Left lung (tissue), 4 donors: ENCODE measurements at regions not wholly inside any gene's neighbourhood (a gene's known extent, or its start where the extent isn't known, plus 50 kb on each side); places are given as distances from the start of the nearest gene placed in this dataset.
A peak's percentile ranks its signal among the peaks of the same experiment; 100 is the strongest.

Source experiments
- ATAC-seq: fragments of 200-7000 bp; cut with Tn5 transposase; one replicate; pipeline ENCODE4 v1.9.1; 2020; ENCODE audit warnings: moderate library complexity
- DNase-seq, 4 donors: peaks; one replicate each; pipeline ENCODE4 v3.0.0-alpha.2; 2013 to 2020
- H3K27ac ChIP-seq, 2 donors: fragments of 200-600 bp; sonication (generic) in 1 of 2; one replicate each; pipeline versions ENCODE4 v1.5.0 to v1.8.0; 2020 to 2021
- H3K27me3 ChIP-seq, 2 donors: fragments of 200-600 bp; sonication (generic) in 1 of 2; one replicate each; pipeline versions ENCODE4 v1.5.0 to v1.8.0; 2020 to 2021
- H3K36me3 ChIP-seq, 2 donors: fragments of 200-600 bp; sonication (generic) in 1 of 2; one replicate each; pipeline versions ENCODE4 v1.5.0 to v1.8.0; 2020 to 2021
- H3K4me1 ChIP-seq, 2 donors: fragments of 200-600 bp; one replicate each; pipeline ENCODE4 v1.8.0; 2021
- H3K4me3 ChIP-seq, 2 donors: fragments of 200-600 bp; sonication (generic) in 1 of 2; one replicate each; pipeline versions ENCODE4 v1.5.0 to v1.8.0; 2020 to 2021; ENCODE audit warnings: mild to moderate bottlenecking in 1 of 2
- H3K9me3 ChIP-seq, 2 donors: fragments of 200-600 bp; sonication (generic) in 1 of 2; one replicate each; pipeline versions ENCODE4 v1.5.0 to v1.8.0; 2020 to 2021
- intact Hi-C, 2 donors: fragments of 100-400 bp; cut with DNase I; formaldehyde crosslinking; loops; one replicate each; pipeline versions ENCODE4 v1.11.2 to v1.14.2; 2022
- TF ChIP-seq, protein P1 (sequence below), 2 donors: fragments of 200-600 bp; sonication (generic) in 1 of 2; IDR thresholded peaks; one replicate each; pipeline versions ENCODE4 v1.5.0 to v1.8.0; 2021; ENCODE audit warnings: antibody characterized with exemption in 2 of 2
- donor health status: DM: no; HTN: yes; CAD: no.
- donor health status: DM: no; HTN: no; CAD: no.

DNA sequence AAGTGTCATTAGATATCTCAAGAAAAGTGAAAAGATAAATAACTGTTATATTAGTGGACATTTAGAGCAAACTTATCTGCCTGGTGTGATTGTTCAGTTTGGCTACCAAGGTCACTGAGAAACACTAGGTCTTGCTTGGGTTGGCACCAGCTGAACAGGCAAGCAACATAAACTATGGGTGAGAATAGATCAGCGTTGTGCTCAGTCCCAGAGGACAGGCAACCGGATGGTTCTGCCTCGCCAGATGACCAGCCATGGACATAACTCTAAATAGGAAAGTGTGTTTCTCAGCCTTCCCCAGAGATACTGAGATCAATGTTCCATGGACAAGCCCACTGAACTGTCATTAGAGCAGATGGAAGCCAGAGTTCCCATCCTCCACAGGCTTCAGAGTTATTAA lies 203.4 kb upstream of the VRK2 start:
- TF ChIP-seq, protein P1, sequence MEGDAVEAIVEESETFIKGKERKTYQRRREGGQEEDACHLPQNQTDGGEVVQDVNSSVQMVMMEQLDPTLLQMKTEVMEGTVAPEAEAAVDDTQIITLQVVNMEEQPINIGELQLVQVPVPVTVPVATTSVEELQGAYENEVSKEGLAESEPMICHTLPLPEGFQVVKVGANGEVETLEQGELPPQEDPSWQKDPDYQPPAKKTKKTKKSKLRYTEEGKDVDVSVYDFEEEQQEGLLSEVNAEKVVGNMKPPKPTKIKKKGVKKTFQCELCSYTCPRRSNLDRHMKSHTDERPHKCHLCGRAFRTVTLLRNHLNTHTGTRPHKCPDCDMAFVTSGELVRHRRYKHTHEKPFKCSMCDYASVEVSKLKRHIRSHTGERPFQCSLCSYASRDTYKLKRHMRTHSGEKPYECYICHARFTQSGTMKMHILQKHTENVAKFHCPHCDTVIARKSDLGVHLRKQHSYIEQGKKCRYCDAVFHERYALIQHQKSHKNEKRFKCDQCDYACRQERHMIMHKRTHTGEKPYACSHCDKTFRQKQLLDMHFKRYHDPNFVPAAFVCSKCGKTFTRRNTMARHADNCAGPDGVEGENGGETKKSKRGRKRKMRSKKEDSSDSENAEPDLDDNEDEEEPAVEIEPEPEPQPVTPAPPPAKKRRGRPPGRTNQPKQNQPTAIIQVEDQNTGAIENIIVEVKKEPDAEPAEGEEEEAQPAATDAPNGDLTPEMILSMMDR (IDR thresholded peaks at IDR 0.05) = no peak
- H3K27me3 ChIP-seq = no peaks in the 10 kb centered on the region

DNA sequence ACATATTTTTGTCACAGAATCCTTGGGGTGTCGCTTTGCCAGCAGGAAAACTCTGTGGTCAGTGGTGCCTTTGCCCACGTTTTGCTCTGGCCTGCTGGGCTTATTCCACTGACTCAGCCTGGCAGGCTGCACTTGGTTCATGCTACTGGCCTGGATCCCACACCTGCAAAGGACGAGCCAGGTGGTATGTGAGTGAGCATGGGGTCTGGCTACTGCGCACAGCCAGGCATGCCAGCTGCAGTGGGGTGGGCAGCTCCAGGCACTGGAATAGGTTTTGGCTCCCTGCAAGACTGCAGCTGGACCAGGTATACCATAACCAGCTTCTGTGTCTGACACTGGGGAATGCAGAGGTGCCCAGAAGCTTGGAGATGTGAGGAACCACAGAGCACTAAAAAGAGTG lies 197.9 kb upstream of the VRK2 start:
- Histone ChIP-seq H3K27me3 (no peaks in the 10 kb centered on the region), H3K4me1 (no peaks in the 10 kb centered on the region), H3K9me3 (no peaks in the 10 kb centered on the region), H3K4me3 (no peak overlapping the region), H3K36me3 (no peaks in the 10 kb centered on the region), H3K27ac (no peak overlapping the region)
- DNase-seq (peak in 1 of 4 donors; percentile 47), ATAC-seq (no peak)
- intact Hi-C loops = no loop called here
- TF ChIP-seq, protein P1 (IDR thresholded peaks at IDR 0.05) = no peak

More for the DNA sequence above, 203.4 kb upstream of the VRK2 start:
- H3K4me1 ChIP-seq = no peaks in the 10 kb centered on the region
- intact Hi-C loops = no loop called here
- no peaks in the 10 kb centered on the region for H3K9me3 ChIP-seq
- no peak overlapping the region for H3K4me3 ChIP-seq
- H3K27ac ChIP-seq = no peak overlapping the region
- DNase-seq (no peak), ATAC-seq (no peak)
- H3K36me3 ChIP-seq = no peaks in the 10 kb centered on the region

DNA sequence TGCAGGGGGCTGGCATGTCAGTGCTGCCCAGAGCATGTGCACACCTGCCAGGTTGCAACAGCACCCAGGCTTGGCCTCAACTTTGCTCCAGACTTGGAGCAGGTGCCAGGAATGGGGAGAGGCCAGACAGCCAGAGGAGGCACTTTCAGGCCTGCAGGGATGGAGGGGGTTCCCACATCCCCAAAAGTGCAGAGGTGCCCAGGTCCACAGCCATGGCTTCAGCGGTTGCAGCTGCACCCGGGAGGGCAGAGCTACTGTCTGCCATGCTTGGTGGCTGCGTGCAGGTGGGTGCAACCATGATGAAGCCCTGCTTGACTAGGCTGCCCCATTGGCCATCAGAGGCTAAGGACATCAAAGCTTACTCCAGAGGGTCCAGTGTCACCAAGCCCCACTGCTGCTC lies 196.8 kb upstream of the VRK2 start:
- H3K4me1 ChIP-seq = no peaks in the 10 kb centered on the region
- no peaks in the 10 kb centered on the region for H3K27me3 ChIP-seq
- no peaks in the 10 kb centered on the region for H3K9me3 ChIP-seq
- H3K36me3 ChIP-seq = no peaks in the 10 kb centered on the region
- intact Hi-C loops = no loop called here
- TF ChIP-seq, protein P1 (IDR thresholded peaks at IDR 0.05) = no peak
- ATAC-seq = no peak
- peak in 1 of 4 donors; percentile 32 for DNase-seq
- no peak overlapping the region for H3K4me3 ChIP-seq
- no peak overlapping the region for H3K27ac ChIP-seq

DNA sequence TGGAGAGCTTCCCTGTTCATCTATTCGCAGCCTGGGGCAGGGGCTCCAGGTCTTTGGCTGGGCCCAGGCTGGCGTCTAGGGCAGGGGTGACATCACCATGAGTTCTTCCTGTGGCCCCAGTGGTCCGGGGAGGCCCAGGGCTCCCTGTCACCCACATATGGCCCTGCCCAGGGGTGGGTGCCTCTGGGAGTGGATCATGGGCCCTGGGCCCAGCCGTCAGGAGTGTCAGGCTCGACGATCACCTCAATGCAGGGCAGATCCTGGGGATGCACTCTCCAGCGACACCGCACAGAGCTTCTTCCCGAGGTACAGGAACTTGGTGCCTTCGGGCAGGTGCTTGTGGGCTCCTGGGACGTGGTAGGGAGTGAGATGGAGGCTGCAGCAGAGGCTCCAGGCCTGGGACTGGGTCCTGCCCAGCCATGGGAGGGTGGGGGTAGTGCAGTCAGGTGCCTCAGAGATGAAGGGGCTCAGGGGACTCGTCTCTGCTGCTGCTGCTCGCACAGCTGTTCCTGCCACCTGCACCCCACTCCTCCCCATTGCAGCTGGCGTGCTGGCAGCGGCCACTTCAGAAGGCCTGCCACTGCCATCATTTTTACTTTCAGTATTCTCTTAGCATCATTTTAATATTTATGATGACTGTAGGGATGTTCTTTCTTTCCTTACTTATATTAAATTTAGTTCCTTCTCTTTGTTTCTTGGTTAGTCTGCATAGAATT lies 196.0 kb upstream of the VRK2 start:
- no peak overlapping the region for H3K27ac ChIP-seq
- ATAC-seq (no peak), DNase-seq (peak in 1 of 4 donors; percentile 41)
- no peaks in the 10 kb centered on the region for H3K9me3 ChIP-seq
- no peaks in the 10 kb centered on the region for H3K36me3 ChIP-seq
- TF ChIP-seq, protein P1 (IDR thresholded peaks at IDR 0.05) = no peak
- H3K27me3 ChIP-seq = no peaks in the 10 kb centered on the region
- H3K4me3 ChIP-seq = no peak overlapping the region
- intact Hi-C loops = no loop called here
- H3K4me1 ChIP-seq = no peaks in the 10 kb centered on the region

DNA sequence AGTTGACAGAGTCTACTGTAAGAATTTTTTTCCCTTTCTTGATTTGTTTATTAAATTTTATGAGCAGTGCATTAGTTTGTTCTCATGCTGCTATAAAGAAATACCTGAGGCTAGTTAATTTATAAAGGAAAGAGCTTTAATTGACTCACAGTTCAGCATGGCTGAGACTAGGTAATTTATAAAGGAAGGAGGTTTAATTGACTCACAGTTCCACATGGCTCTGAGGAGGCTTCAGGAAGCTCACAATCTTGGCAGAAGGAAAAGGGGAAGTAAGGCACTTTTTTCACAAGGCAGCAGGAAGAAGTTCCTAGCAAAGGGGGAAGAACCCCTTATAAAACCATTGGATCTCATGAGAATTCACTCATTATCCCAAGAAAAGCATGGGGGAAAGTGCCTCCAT lies 191.4 kb upstream of the VRK2 start:
- no peaks in the 10 kb centered on the region for H3K27me3 ChIP-seq

More for the DNA sequence above, 191.4 kb upstream of the VRK2 start:
- intact Hi-C loops = no loop called here
- TF ChIP-seq, protein P1 (IDR thresholded peaks at IDR 0.05) = no peak
- DNase-seq (no peak), ATAC-seq (no peak)
- Histone ChIP-seq H3K36me3 (no peaks in the 10 kb centered on the region), H3K4me1 (no peaks in the 10 kb centered on the region), H3K4me3 (no peak overlapping the region), H3K27ac (no peak overlapping the region), H3K9me3 (no peaks in the 10 kb centered on the region)
